Fibroblast of mammary gland (primary cell): ENCODE measurements at regions not wholly inside any gene's neighbourhood (a gene's known extent, or its start where the extent isn't known, plus 50 kb on each side); places are given as distances from the start of the nearest gene placed in this dataset.
A peak's percentile ranks its signal among the peaks of the same experiment; 100 is the strongest.

Source experiments
- DNase-seq: peaks from one replicate; pipeline ENCODE4 v3.0.0-alpha.2; 2010; ENCODE audit warnings: low read depth
- H3K4me3 ChIP-seq: 2 replicates; pipeline ENCODE4 v1.5.1; 2011; ENCODE audit warnings: low read depth, mild to moderate bottlenecking, low read length, moderate library complexity; ENCODE audit not compliant: control insufficient read depth
- CTCF ChIP-seq: conservative IDR thresholded peaks from 2 replicates; pipeline ENCODE4 v1.5.1; 2011; ENCODE audit warnings: low read depth, low read length, inconsistent platforms; ENCODE audit not compliant: control insufficient read depth, insufficient read depth

GRCh38 chr3:162139841-162140240 lies 643.2 kb downstream of the OTOL1 start:
- no peak overlapping the region for H3K4me3 ChIP-seq
- DNase-seq = peak; percentile 39
- no peak for TF ChIP-seq CTCF

GRCh38 chr3:162141272-162141791 lies 644.7 kb downstream of the OTOL1 start:
- DNase-seq = peak; percentile 76
- TF ChIP-seq CTCF = no peak
- no peak overlapping the region for H3K4me3 ChIP-seq

- TF ChIP-seq CTCF = no peak
- DNase-seq = peak; percentile 87
- no peak overlapping the region for H3K4me3 ChIP-seq
Measured at GRCh38 chr3:162142511-162142910, 645.9 kb downstream of the OTOL1 start.

GRCh38 chr3:162143180-162143579 lies 646.6 kb downstream of the OTOL1 start:
- H3K4me3 ChIP-seq = no peak overlapping the region
- TF ChIP-seq CTCF = no peak
- DNase-seq = peak; percentile 38

GRCh38 chr3:162147996-162148395 lies 651.4 kb downstream of the OTOL1 start:
- no peak for TF ChIP-seq CTCF
- no peak for DNase-seq
- H3K4me3 ChIP-seq = no peak overlapping the region

- no peak overlapping the region for H3K4me3 ChIP-seq
- no peak for TF ChIP-seq CTCF
- no peak for DNase-seq
Measured at GRCh38 chr3:162150790-162151189, 654.2 kb downstream of the OTOL1 start.

- TF ChIP-seq CTCF = no peak
- no peak for DNase-seq
- H3K4me3 ChIP-seq = no peak overlapping the region
Measured at GRCh38 chr3:162152636-162153035, 656.0 kb downstream of the OTOL1 start.
